ENCODE measurements at regions not wholly inside any gene's neighbourhood (a gene's known extent, or its start where the extent isn't known, plus 50 kb on each side); places are given as distances from the start of the nearest gene placed in this dataset.

DNA sequence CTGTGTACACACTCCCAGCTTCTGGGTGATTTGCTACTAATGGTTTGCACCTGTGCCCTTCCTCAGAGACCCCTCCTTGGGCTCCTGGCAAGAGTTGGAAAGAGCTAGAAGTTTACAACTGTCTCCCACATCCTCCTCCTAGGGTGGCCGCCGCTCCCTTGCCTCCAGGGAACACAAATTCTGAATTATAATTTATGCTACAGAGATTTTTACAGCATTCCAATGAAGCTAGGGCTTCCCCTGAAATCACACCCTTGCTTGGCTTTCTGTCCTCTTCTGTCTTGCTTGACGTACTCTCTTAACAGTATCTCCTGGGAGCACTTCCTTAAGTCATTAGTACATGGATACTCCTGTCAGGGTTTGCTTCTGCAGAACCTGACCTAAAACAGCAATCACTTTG is 180.2 kb downstream of the KCNA5 start:
- H3K4me3 ChIP-seq (ENCODE audit: low read depth, low read length), result no peak overlapping the region
- TF ChIP-seq, protein P1, sequence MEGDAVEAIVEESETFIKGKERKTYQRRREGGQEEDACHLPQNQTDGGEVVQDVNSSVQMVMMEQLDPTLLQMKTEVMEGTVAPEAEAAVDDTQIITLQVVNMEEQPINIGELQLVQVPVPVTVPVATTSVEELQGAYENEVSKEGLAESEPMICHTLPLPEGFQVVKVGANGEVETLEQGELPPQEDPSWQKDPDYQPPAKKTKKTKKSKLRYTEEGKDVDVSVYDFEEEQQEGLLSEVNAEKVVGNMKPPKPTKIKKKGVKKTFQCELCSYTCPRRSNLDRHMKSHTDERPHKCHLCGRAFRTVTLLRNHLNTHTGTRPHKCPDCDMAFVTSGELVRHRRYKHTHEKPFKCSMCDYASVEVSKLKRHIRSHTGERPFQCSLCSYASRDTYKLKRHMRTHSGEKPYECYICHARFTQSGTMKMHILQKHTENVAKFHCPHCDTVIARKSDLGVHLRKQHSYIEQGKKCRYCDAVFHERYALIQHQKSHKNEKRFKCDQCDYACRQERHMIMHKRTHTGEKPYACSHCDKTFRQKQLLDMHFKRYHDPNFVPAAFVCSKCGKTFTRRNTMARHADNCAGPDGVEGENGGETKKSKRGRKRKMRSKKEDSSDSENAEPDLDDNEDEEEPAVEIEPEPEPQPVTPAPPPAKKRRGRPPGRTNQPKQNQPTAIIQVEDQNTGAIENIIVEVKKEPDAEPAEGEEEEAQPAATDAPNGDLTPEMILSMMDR (IDR thresholded peaks at IDR 0.05; ENCODE audit: borderline replicate concordance, insufficient read depth, low read depth, low read length), result no peak

DNA sequence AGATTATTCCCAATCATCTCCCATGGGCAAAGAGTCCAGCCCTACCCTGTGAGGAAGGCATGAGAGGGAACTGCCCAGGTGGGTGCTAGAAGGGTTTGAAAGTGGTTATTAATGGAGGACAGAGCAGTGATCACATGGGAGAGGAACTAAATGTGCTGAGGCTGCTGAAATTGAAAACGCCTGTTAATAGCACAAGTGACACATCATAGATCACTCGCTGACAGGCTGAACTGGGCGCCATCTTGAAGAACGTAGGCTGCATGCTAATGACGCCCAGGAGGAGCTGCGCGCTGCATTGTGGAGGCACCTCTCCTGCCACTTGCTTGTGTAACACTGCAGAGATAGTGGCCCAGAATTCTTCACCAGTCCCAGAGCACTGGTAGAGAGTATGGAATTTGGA is 182.9 kb downstream of the KCNA5 start:
- H3K4me3 ChIP-seq (ENCODE audit: low read depth, low read length), result no peak overlapping the region
- TF ChIP-seq, protein P1 (IDR thresholded peaks at IDR 0.05; ENCODE audit: borderline replicate concordance, insufficient read depth, low read depth, low read length), result no peak

DNA sequence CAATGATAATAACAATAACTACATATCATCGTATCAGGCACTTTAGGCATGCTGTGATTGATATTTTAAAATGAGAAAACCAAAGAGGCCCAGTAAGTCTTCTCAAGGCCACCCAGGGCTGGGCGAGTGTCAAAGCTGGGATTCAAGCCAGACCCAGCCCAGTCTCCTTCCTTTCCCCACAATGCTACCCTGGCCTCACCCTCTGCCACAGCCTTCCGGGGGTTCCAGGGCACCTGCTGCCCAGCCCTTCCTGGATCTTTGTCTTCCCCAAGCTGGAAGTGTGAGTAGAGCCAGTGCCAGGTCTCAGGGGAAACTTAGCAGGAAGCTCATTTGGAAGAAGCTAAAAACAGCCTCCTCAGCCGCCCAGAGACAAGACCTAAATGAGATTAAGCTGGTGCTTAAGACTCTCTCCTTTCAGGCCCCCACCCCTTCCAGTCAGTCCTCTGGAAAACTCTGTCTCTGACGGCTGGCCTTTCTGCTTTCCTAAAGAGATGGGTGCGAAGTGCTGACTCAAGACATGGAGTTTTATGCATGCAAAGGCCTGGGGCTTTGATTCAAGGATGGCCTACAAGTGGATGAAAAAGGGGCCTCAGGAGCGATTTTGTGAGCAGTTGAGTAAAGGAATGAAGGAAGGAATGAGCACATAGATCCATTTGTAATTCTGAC is 184.2 kb downstream of the KCNA5 start:
- no peak overlapping the region for H3K4me3 ChIP-seq (ENCODE audit: low read depth, low read length)
- TF ChIP-seq, protein P1 (IDR thresholded peaks at IDR 0.05; ENCODE audit: borderline replicate concordance, insufficient read depth, low read depth, low read length), result no peak

DNA sequence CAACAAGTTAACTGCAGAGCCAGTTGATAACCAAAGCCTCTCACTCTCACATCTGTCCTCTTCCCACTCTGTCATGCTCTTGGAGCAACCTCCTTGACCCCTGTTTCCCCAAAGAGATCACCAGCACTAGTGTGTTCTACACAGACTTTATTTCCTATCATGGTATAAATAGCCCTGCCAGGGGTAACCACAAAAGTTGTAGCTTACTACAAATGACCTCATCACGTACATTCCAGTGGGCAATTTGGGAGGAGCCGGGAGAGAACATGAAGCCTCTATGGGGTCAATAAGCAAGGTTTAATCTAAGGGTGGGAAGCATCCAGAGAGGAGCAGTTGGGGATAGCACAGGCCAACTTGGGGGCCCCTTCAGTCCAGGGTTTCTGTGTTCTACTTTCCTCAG is 186.5 kb downstream of the KCNA5 start:
- TF ChIP-seq, protein P1 (IDR thresholded peaks at IDR 0.05; ENCODE audit: borderline replicate concordance, insufficient read depth, low read depth, low read length), result no peak
- no peak overlapping the region for H3K4me3 ChIP-seq (ENCODE audit: low read depth, low read length)

DNA sequence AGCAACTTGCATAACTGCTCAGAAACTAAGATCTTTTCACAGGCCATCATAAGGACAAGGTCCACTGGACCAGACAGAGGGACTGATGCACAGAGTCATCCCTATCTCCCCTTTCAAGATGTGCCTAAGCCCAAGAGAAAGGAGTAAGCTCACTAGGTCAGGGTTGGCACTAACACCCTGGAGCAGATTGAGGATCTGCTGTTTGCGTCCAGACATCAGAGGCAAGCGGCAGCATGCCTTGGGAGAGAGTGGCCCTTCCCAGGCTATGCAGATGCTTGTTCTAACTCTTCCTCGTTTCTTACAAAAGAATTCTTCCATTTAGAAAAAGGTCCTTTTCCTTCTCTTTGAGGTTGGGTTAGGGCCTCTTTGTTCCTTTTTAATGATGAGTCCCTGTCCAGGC is 187.2 kb downstream of the KCNA5 start:
- H3K4me3 ChIP-seq (ENCODE audit: low read depth, low read length), result no peak overlapping the region
- TF ChIP-seq, protein P1 (IDR thresholded peaks at IDR 0.05; ENCODE audit: borderline replicate concordance, insufficient read depth, low read depth, low read length), result no peak

DNA sequence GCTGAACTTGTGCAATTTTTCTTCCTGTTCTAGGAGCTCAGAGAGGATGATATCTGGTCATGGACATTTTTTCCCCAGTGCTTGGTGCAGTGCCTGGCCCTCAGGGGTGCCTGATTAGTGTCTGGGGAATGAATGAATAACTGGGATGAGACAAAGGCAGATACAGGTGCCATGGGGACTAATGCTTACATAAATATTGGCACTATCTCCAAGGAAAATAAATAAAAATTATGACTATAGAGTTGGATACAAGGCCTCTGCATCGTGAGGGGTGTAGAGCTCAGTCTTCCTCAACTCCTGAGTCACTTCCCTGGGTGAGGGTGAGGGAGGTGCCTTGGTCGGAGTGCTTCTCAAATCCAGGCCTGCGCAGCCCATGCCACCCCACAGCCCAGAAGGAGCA is 188.6 kb downstream of the KCNA5 start:
- TF ChIP-seq, protein P1 (IDR thresholded peaks at IDR 0.05; ENCODE audit: borderline replicate concordance, insufficient read depth, low read depth, low read length), result no peak
- no peak overlapping the region for H3K4me3 ChIP-seq (ENCODE audit: low read depth, low read length)

DNA sequence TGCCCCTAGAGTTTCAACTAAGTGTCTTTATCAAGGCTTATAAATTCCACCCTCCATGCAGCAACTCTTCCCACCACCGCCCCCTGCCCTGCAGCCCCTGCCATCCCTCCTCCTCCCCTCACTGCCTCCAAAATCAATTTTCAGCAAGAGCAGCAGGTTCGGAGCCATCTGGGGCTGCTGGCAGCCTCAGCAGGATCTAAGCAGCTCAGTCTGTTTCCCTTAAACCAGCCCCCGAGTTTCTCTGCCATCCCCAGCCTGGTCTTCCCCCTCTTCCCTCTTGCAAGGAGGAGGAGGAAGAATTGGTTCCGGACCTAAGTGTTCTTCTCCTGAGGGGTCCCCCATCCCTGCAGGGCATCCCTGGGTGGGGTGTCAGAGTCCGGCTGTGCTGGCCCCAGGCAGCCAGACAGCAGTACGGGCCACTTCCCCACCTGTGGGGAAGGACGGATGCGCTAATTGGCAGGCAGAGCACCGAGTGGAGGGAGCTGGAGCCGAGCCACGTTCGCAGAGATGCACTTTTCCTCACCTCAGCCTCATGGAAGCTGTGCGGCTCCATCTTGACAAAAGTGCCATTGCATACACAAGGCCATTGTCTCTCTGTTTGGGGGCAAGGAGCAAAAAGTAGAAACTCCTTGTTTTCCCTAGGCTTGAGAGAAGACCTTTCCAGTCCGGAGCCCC is 189.3 kb downstream of the KCNA5 start:
- TF ChIP-seq, protein P1 (IDR thresholded peaks at IDR 0.05; ENCODE audit: borderline replicate concordance, insufficient read depth, low read depth, low read length), result no peak

More for the DNA sequence above, 189.3 kb downstream of the KCNA5 start:
- no peak overlapping the region for H3K4me3 ChIP-seq (ENCODE audit: low read depth, low read length)

Measured in GM12875 (cell line).